HG03064 (cell line): ENCODE measurements at regions not wholly inside any gene's neighbourhood (a gene's known extent, or its start where the extent isn't known, plus 50 kb on each side); places are given as distances from the start of the nearest gene placed in this dataset.

Source experiments
- ATAC-seq: cut with Tn5 transposase; IDR thresholded peaks from one replicate; pipeline ENCODE4 v1.9.1; 2021; ENCODE audit warnings: low read depth; ENCODE audit not compliant: unreplicated experiment

DNA sequence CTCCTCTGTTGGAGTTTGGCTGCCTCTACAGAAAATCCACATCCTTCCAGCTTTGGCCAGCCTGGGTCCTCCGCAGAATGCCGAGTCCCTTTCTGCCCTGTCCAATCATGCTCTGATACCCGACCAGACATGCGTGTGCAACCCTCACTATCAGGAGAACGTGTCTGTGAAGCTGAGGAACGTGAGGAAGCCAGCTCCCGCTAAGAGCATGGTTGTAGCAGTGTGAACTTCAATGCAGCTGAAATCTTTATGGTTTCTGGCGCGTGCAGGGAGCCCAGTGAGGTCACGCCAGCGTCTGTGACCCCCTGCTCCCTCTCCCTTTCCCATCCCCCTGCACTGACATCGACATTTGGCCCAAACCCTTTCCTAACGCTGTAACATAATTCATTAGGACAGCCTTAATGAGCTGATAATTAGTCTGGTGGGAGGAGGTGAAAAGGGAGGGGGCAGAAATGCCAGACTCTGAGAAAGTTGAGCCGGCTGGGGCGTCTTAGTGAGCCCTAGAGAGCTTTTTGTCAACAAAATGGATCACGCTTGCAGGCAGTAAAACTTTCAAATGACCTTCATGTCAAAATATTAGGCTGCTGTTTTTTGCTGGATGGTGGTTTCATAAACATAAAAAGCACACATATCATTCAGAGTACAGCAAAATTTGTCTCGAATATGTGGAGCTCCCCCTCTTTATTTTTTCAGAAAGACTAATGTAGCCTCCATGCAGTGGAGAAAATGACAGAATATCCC, 423.3 kb downstream of the QKI start:
- no peak for ATAC-seq

DNA sequence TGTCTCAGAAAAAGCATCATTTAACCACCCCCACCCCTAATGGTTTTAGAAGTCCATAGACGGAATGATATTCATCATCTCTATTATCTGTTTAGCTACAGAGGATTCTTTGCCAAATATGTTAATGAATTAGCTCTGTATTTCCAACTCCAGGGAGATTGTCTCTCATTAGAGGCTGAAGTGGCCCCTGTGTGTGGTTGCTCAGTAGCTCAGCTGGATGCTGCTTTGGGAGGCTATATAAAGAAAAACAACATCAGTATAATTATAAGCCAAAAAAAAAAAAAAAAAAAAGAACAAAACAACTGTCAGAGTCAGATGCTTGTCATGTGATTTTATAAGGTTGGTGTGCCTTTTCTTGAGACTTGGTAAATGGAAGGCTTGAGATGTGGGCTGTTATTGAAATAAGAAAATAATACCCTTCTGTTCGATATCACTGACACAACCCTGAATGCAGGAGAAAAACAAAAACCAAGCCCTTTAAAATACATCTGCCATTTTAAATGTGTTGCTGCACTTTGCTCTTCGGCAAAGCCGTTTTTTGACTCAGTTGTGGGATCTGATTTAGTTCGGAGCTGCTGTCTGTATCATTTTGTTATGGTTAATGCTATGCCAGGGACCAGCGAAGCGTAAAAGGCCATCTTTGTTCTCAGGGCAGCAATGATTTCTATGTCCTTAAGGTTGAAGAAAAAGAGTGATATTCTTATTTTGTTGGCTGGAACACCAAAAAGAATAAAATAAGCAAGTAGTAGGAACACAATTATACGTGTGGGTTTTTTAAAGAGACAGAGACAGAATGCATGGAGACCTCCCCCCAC, 422.6 kb downstream of the QKI start:
- ATAC-seq = no peak

DNA sequence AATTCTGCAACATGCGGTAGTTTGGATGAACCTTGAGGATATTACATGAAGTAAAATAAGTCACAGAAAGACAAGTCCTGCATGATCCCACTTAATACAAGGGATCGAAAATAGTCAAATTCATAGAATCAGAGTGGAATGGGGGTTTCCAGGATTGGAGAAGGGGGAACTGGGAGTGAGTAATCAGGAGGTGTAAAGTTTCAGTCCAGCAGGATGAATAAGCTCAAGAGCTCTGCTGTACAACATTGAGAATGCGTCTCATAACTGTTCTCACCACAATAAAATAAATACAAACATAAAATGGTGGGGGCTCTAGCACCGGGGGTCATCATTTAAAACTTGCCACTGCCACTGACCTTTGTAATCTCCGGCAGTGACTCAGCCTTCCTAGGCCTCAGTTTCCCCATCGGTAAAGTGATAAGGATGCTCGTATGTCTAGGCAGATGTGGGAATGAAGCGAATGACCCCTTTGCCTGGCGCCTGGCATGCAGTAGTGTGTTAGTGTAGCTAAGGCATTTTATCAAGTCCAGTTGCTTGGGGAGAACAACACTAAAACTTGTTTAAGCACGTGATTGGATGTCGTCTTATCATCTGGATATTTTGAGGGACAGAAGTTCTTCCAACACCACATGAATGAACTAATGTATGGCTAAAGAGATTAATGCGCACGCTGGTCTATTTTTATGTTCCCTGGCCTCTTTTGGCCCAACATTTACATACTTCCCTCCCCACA, 421.1 kb downstream of the QKI start:
- ATAC-seq = no peak

- no peak for ATAC-seq
Observed at GRCh38 chr6:163834226-163834970, 419.9 kb downstream of the QKI start.

- ATAC-seq = no peak
Observed at GRCh38 chr6:163831736-163832135, 417.2 kb downstream of the QKI start.

- ATAC-seq = no peak
Observed at GRCh38 chr6:163830641-163831040, 416.1 kb downstream of the QKI start.

- ATAC-seq = no peak
Observed at GRCh38 chr6:163828038-163828795, 413.7 kb downstream of the QKI start.

DNA sequence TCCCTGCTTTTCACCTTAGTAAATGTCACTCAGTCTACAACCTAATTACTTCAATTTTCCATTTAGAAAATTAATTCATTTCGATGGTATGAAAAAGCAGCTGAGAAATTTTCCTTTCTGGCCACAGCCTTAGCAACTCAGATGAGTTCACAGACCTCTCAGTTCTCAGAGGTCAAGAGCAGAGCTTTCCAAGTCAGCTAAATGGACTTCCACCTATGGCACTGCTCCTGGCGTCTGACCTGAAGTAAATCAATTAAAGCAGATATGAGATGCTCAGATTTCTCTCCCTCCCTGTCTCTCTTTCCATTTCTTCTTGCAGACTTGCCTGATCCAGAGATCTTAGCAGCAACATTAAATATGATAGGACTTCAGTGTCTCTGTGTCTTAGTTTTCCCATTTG, 412.6 kb downstream of the QKI start:
- ATAC-seq = no peak

DNA sequence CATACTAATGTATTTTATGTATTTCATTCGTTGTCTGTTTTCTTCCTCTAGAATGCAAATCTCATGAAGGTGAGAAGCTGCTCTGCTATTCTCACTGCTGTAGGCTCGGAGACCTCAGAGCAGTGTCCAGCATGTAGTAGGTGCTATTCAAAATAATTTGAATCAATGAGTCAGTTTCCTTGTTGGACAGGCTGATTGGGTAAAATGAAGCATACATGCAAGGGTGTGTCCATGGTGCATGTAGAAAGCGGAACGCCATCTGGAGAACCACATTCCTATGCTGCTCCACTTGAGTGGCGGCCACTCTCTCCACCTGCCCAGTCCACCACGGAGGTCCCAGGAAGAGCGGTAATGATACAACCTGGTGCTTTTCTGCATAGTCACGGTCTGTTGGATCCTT, 412.1 kb downstream of the QKI start:
- ATAC-seq = no peak

GRCh38 chr6:163825033-163825432, 410.5 kb downstream of the QKI start:
- ATAC-seq = no peak

DNA sequence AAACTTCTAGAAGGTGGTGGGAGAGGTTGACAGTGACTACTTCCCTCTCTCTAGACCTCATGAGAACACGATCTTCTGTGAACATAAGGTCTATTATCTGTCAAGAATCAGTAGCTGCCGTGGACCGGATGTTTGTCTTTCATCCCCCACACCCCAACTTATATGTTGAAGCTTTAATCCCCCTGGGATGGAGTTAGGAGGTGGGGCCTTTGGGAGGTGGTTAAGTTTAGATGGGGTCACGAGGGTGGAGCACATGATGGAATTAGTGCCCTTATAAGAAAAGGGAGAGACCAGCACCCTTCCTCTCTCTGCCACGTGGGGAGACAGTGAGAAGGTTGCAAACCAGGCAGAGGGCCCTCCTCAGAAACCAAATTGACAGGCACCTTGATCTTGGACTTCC, 409.1 kb downstream of the QKI start:
- no peak for ATAC-seq

GRCh38 chr6:163820745-163821458, 406.4 kb downstream of the QKI start:
- ATAC-seq = no peak

GRCh38 chr6:163820171-163820570, 405.7 kb downstream of the QKI start:
- ATAC-seq = no peak

- ATAC-seq = no peak
Observed at GRCh38 chr6:163818719-163819118, 404.2 kb downstream of the QKI start.

DNA sequence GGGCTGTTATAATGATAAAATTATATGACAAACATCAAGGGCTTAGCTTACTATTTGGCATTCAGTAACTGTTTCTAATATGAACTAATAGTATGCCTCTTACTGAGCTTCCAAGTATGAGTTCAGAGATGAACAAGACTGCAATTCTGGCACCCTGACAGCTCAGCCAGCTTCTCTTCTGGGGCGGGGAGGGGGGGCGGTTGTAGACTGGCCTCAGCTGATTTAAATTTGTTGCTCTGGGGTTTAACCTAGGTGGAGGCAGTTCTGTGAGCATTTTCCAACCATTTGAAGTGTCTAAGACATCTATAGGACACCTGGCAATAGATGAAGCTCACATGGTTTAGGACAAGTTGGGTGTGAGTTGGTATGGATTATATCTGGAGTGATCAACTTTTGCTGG, 401.9 kb downstream of the QKI start:
- no peak for ATAC-seq

DNA sequence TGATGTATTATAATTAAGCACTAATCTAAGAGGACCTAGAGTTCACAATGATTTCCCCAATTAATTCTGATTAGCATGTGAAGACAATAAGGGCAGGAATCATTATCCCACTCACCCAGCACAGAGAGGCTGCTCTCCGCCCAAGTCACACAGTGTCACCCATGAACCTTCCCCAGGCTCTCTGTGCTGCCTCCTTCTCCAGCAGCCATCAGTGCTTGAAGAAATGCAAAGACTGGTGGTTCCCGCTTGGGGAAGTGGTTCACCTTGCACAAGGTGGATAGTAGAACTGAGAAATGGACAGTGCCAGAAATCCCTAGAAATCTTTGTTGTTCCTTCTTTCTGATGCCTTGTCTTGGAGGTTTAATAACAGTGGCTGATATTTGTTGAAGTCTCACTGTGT, 401.3 kb downstream of the QKI start:
- ATAC-seq = no peak

DNA sequence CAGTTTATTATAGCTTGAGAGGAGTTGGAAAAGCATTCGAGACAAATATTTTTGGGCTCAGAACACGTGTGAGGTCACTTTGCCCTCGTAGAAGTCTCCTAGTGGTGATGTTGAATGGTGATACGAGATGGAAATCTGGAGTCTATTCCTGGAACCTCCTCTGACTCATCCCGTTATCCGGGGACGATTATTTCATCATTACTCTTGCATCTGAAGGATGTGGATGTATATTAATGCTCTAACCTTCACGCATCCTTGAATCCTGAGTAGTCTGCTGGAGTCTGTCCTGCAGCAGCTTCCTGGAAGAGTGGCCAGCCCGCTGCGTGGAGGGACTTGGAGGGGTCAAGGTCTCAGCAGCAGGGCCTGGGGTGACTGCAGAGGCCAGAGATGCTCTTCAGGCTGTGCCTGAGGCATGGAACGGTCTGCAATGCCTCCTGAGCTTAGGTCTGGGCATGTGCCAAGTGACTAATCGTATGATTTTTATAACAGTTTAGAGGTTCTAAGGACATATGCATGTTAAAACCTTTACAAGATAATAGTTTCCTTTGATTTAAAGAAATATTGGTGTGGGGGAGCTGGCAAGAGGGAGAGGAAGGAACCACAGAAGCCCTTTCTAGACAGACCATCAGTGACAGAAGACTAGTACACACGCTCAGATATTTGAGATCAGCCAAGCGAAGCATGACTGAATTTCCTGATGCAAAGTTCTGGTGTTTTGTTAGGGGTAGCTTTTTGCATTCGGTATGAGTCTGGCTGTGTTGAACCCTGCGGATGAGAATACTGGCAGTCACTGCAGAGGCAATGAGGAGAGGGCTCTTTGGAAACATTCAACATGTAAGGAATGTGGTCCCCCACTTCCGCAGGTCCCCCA, 400.2 kb downstream of the QKI start:
- ATAC-seq = no peak

- no peak for ATAC-seq
Observed at GRCh38 chr6:163813979-163814493, 399.5 kb downstream of the QKI start.
